T-cell (primary cell): ENCODE measurements at regions not wholly inside any gene's neighbourhood (a gene's known extent, or its start where the extent isn't known, plus 50 kb on each side); places are given as distances from the start of the nearest gene placed in this dataset.

Experiments used
- ATAC-seq, 4 experiments: fragments of 200-7000 bp in 3 of 4; fragments of 150-1000 bp in 1 of 4; cut with Tn5 transposase; replicated peaks in 1 of 4; 1 replicate in 3 of 4; 2 replicates in 1 of 4; pipeline ENCODE4 v1.10.0; 2021; ENCODE audit warnings: moderate library complexity in 3 of 4, mild to moderate bottlenecking in 2 of 4, moderate number of reproducible peaks in 1 of 4
- CTCF ChIA-PET, 2 donors: fragments of 300-600 bp; sonication (Branson Sonifier 250); formaldehyde crosslinking; loops; one replicate each; lab custom pipeline; 2022; ENCODE audit warnings: antibody characterized with exemption in 2 of 2; lab: Charles Lee
- POLR2A ChIA-PET, 2 donors: fragments of 300-600 bp; sonication (Branson Sonifier 250); formaldehyde crosslinking; loops; one replicate each; lab custom pipeline; 2022; ENCODE audit warnings: antibody characterized with exemption in 2 of 2; lab: Charles Lee
- DNase-seq, 35 experiments: peaks; one replicate each; pipeline versions ENCODE4 v3.0.0 to v3.0.0-alpha.2; 2013 to 2023
- H3K27ac ChIP-seq: one replicate; pipeline ENCODE4 v1.5.1; 2013; ENCODE audit warnings: low read length
- H3K27me3 ChIP-seq, 2 experiments: replicated peaks in 1 of 2; 1 replicate in 1 of 2; 2 replicates in 1 of 2; pipeline versions ENCODE4 v1.6.1 to v1.7.0; 2013; ENCODE audit warnings: low read length in 1 of 2, mixed read lengths in 1 of 2; ENCODE audit not compliant: control insufficient read depth in 2 of 2, insufficient read depth in 2 of 2; ENCODE audit errors: extremely low read depth in 1 of 2
- H3K36me3 ChIP-seq, 2 donors: 1 replicate in 1 of 2; 2 replicates in 1 of 2; pipeline versions ENCODE4 v1.6.1 to v1.7.0; 2013; ENCODE audit warnings: low read length in 1 of 2; ENCODE audit not compliant: control insufficient read depth in 2 of 2, insufficient read depth in 1 of 2; ENCODE audit errors: extremely low read depth in 1 of 2
- H3K4me1 ChIP-seq, 2 experiments: 1 replicate in 1 of 2; 2 replicates in 1 of 2; pipeline versions ENCODE4 v1.6.1 to v1.7.0; 2013; ENCODE audit warnings: low read length in 2 of 2, mixed read lengths in 1 of 2; ENCODE audit not compliant: insufficient read depth in 2 of 2, control insufficient read depth in 1 of 2; ENCODE audit errors: extremely low read depth in 1 of 2
- H3K4me3 ChIP-seq, 2 donors: 1 replicate in 1 of 2; 2 replicates in 1 of 2; pipeline versions ENCODE4 v1.5.1 to v1.7.0; 2013; ENCODE audit warnings: mild to moderate bottlenecking in 2 of 2, low read length in 1 of 2, moderate library complexity in 1 of 2; ENCODE audit not compliant: control insufficient read depth in 1 of 2; ENCODE audit errors: extremely low read depth in 1 of 2
- H3K9me3 ChIP-seq: 2 replicates; pipeline ENCODE4 v1.7.0; 2013
- H3K27ac Mint-ChIP-seq, 2 donors: one replicate each; pipeline ENCODE4 v1.8.0; 2020 to 2021; ENCODE audit warnings: mild to moderate bottlenecking in 2 of 2, mixed read lengths in 2 of 2
- H3K27me3 Mint-ChIP-seq, 2 donors: one replicate each; pipeline ENCODE4 v1.8.0; 2021 to 2022; ENCODE audit warnings: mixed read lengths in 2 of 2
- H3K36me3 Mint-ChIP-seq: one replicate; pipeline ENCODE4 v1.8.0; 2021; ENCODE audit warnings: mixed read lengths
- H3K4me1 Mint-ChIP-seq, 3 donors: one replicate each; pipeline ENCODE4 v1.8.0; 2020 to 2022; ENCODE audit warnings: mixed read lengths in 3 of 3, mild to moderate bottlenecking in 1 of 3
- H3K4me3 Mint-ChIP-seq, 3 donors: one replicate each; pipeline ENCODE4 v1.8.0; 2020 to 2022; ENCODE audit warnings: mild to moderate bottlenecking in 3 of 3, mixed read lengths in 3 of 3, moderate library complexity in 3 of 3
- H3K9me3 Mint-ChIP-seq, 3 donors: one replicate each; pipeline ENCODE4 v1.8.0; 2020 to 2022; ENCODE audit warnings: mixed read lengths in 3 of 3
- WGBS: methylation state at CpG from one replicate; pipeline ENCODE4 v1.1.5; 2013; ENCODE audit warnings: missing lambda C conversion rate; ENCODE audit not compliant: insufficient coverage; 5-methylcytosine and 5-hydroxymethylcytosine counted together

GRCh38 chr3:94272016-94272415, 209.2 kb downstream of the NSUN3 start:
- no peak overlapping the region for H3K27ac Mint-ChIP-seq
- no CpG with 5 or more reads among the region's 1 CpG for WGBS
- H3K36me3 Mint-ChIP-seq, result no peaks in the 10 kb centered on the region
- CTCF ChIA-PET, result no interaction called here
- ATAC-seq, result no peak
- H3K27me3 Mint-ChIP-seq, result peaks cover 0 to 2% of the 10 kb centered on the region in 2 donors
- Histone ChIP-seq H3K27me3 (no peaks in the 10 kb centered on the region), H3K27ac (no peak overlapping the region), H3K9me3 (no peaks in the 10 kb centered on the region), H3K4me3 (no peak overlapping the region), H3K4me1 (no peaks in the 10 kb centered on the region), H3K36me3 (no peaks in the 10 kb centered on the region)
- POLR2A ChIA-PET, result no interaction called here
- no peak for DNase-seq
- H3K4me1 Mint-ChIP-seq, result no peaks in the 10 kb centered on the region
- no peak overlapping the region for H3K4me3 Mint-ChIP-seq
- no peaks in the 10 kb centered on the region for H3K9me3 Mint-ChIP-seq

GRCh38 chr3:94280958-94281357, 218.1 kb downstream of the NSUN3 start:
- WGBS, result 70% methylated on average over 3 of the region's 4 CpGs
- no peak overlapping the region for H3K4me3 Mint-ChIP-seq
- H3K36me3 Mint-ChIP-seq, result no peaks in the 10 kb centered on the region
- no peaks in the 10 kb centered on the region for H3K9me3 Mint-ChIP-seq
- peaks cover 0 to 3% of the 10 kb centered on the region in 2 donors for H3K27me3 Mint-ChIP-seq
- H3K27ac Mint-ChIP-seq, result no peak overlapping the region
- ChIA-PET POLR2A (no interaction called here), CTCF (no interaction called here)
- DNase-seq, result no peak
- Histone ChIP-seq H3K9me3 (no peaks in the 10 kb centered on the region), H3K27me3 (no peaks in the 10 kb centered on the region), H3K4me3 (no peak overlapping the region), H3K4me1 (no peaks in the 10 kb centered on the region), H3K27ac (no peak overlapping the region), H3K36me3 (no peaks in the 10 kb centered on the region)
- no peaks in the 10 kb centered on the region for H3K4me1 Mint-ChIP-seq
- ATAC-seq, result no peak

GRCh38 chr3:94285872-94286271, 223.0 kb downstream of the NSUN3 start:
- H3K4me3 Mint-ChIP-seq, result no peak overlapping the region
- POLR2A ChIA-PET, result no interaction called here

GRCh38 chr3:94291686-94292085, 228.8 kb downstream of the NSUN3 start:
- ChIA-PET CTCF (no interaction called here), POLR2A (no interaction called here)
- Histone ChIP-seq H3K4me3 (no peak overlapping the region), H3K4me1 (no peaks in the 10 kb centered on the region), H3K9me3 (no peaks in the 10 kb centered on the region), H3K36me3 (no peaks in the 10 kb centered on the region), H3K27ac (no peak overlapping the region), H3K27me3 (no peaks in the 10 kb centered on the region)
- Mint-ChIP-seq H3K4me3 (no peak overlapping the region), H3K9me3 (no peaks in the 10 kb centered on the region), H3K27me3 (no peaks in the 10 kb centered on the region), H3K27ac (no peak overlapping the region), H3K4me1 (no peaks in the 10 kb centered on the region), H3K36me3 (no peaks in the 10 kb centered on the region)
- DNase-seq (no peak), ATAC-seq (no peak)
- WGBS, result no CpG with 5 or more reads among the region's 2 CpGs

More at GRCh38 chr3:94285872-94286271, 223.0 kb downstream of the NSUN3 start:
- no peak overlapping the region for H3K27ac ChIP-seq
- Mint-ChIP-seq H3K27ac (no peak overlapping the region), H3K4me1 (no peaks in the 10 kb centered on the region), H3K36me3 (no peaks in the 10 kb centered on the region), H3K27me3 (no peaks in the 10 kb centered on the region), H3K9me3 (no peaks in the 10 kb centered on the region)
- ATAC-seq (no peak), DNase-seq (no peak)
- H3K4me3 ChIP-seq, result no peak overlapping the region
- H3K9me3 ChIP-seq, result no peaks in the 10 kb centered on the region
- CTCF ChIA-PET, result no interaction called here
- no peaks in the 10 kb centered on the region for H3K36me3 ChIP-seq
- H3K4me1 ChIP-seq, result no peaks in the 10 kb centered on the region
- no peaks in the 10 kb centered on the region for H3K27me3 ChIP-seq

- Histone ChIP-seq H3K36me3 (no peaks in the 10 kb centered on the region), H3K9me3 (no peaks in the 10 kb centered on the region), H3K27me3 (no peaks in the 10 kb centered on the region), H3K4me1 (no peaks in the 10 kb centered on the region), H3K27ac (no peak overlapping the region), H3K4me3 (no peak overlapping the region)
- ATAC-seq (no peak), DNase-seq (no peak)
- no peak overlapping the region for H3K4me3 Mint-ChIP-seq
- H3K4me1 Mint-ChIP-seq, result no peaks in the 10 kb centered on the region
- no peaks in the 10 kb centered on the region for H3K9me3 Mint-ChIP-seq
- no peaks in the 10 kb centered on the region for H3K27me3 Mint-ChIP-seq
- H3K27ac Mint-ChIP-seq, result no peak overlapping the region
- H3K36me3 Mint-ChIP-seq, result no peaks in the 10 kb centered on the region
- ChIA-PET CTCF (no interaction called here), POLR2A (no interaction called here)
Observed at GRCh38 chr3:94292151-94292550, 229.3 kb downstream of the NSUN3 start.

- POLR2A ChIA-PET, result no interaction called here
- Mint-ChIP-seq H3K4me1 (no peaks in the 10 kb centered on the region), H3K27me3 (no peaks in the 10 kb centered on the region), H3K27ac (no peak overlapping the region), H3K9me3 (no peaks in the 10 kb centered on the region), H3K36me3 (no peaks in the 10 kb centered on the region), H3K4me3 (no peak overlapping the region)
- ATAC-seq (no peak), DNase-seq (no peak)
- H3K27ac ChIP-seq, result no peak overlapping the region
- no peaks in the 10 kb centered on the region for H3K27me3 ChIP-seq
- CTCF ChIA-PET, result no interaction called here
- no peak overlapping the region for H3K4me3 ChIP-seq
- no peaks in the 10 kb centered on the region for H3K36me3 ChIP-seq
- H3K9me3 ChIP-seq, result no peaks in the 10 kb centered on the region
- H3K4me1 ChIP-seq, result no peaks in the 10 kb centered on the region
Observed at GRCh38 chr3:94293793-94294195, 230.9 kb downstream of the NSUN3 start.

GRCh38 chr3:94294806-94295205, 231.9 kb downstream of the NSUN3 start:
- Histone ChIP-seq H3K36me3 (no peaks in the 10 kb centered on the region), H3K4me1 (no peaks in the 10 kb centered on the region), H3K27ac (no peak overlapping the region), H3K9me3 (no peaks in the 10 kb centered on the region), H3K27me3 (no peaks in the 10 kb centered on the region), H3K4me3 (no peak overlapping the region)
- Mint-ChIP-seq H3K9me3 (no peaks in the 10 kb centered on the region), H3K27me3 (no peaks in the 10 kb centered on the region), H3K27ac (no peak overlapping the region), H3K36me3 (no peaks in the 10 kb centered on the region), H3K4me1 (no peaks in the 10 kb centered on the region), H3K4me3 (no peak overlapping the region)
- ChIA-PET CTCF (no interaction called here), POLR2A (no interaction called here)
- DNase-seq (no peak), ATAC-seq (no peak)
- no CpG with 5 or more reads among the region's 1 CpG for WGBS
